ENCODE measurements at regions not wholly inside any gene's neighbourhood (a gene's known extent, or its start where the extent isn't known, plus 50 kb on each side); places are given as distances from the start of the nearest gene placed in this dataset.
"Not testable (repeated sequence)": the region's sequence is repeated elsewhere in the genome, so short reads cannot be mapped to it uniquely, and the experiment has no call there.

DNA sequence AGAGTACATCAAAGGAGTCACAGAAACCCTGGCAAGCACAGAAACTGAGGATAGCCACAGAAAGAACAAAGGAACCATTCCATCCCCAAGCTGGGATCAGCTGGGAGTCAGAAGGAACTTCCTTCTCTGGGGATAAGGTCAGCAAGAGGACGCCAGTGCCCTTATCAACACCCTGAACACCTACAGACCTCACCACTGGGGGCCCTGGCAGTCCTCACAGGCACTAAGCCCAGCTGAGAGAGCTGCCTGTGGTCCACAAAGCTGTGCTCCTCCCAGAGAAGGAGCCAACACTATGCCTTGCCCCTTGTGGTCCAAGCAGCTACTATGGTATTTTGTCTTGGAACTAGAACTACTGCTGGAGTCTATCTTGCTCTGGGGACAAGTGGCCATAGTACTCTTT is 171.1 kb upstream of the CCDC196 start:
- H3K4me3 ChIP-seq (replicated peaks in 1 of 3): no peak overlapping the region
- WGBS, 2 donors: 67 to 69% methylated on average over 1 of the region's 1 CpG
- H3K4me1 ChIP-seq: no peaks in the 10 kb centered on the region
- H3K27me3 ChIP-seq: no peaks in the 10 kb centered on the region
- no peak overlapping the region for H3K27ac ChIP-seq
- no peaks in the 10 kb centered on the region for H3K36me3 ChIP-seq
- TF ChIP-seq, protein P1, sequence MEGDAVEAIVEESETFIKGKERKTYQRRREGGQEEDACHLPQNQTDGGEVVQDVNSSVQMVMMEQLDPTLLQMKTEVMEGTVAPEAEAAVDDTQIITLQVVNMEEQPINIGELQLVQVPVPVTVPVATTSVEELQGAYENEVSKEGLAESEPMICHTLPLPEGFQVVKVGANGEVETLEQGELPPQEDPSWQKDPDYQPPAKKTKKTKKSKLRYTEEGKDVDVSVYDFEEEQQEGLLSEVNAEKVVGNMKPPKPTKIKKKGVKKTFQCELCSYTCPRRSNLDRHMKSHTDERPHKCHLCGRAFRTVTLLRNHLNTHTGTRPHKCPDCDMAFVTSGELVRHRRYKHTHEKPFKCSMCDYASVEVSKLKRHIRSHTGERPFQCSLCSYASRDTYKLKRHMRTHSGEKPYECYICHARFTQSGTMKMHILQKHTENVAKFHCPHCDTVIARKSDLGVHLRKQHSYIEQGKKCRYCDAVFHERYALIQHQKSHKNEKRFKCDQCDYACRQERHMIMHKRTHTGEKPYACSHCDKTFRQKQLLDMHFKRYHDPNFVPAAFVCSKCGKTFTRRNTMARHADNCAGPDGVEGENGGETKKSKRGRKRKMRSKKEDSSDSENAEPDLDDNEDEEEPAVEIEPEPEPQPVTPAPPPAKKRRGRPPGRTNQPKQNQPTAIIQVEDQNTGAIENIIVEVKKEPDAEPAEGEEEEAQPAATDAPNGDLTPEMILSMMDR (IDR thresholded peaks at IDR 0.05): no peak
- TF ChIP-seq POLR2A (IDR thresholded peaks at IDR 0.05): no peak
- intact Hi-C loops (cut with DNase I): no loop called here
- no peak for DNase-seq
- no peaks in the 10 kb centered on the region for H3K9me3 ChIP-seq

DNA sequence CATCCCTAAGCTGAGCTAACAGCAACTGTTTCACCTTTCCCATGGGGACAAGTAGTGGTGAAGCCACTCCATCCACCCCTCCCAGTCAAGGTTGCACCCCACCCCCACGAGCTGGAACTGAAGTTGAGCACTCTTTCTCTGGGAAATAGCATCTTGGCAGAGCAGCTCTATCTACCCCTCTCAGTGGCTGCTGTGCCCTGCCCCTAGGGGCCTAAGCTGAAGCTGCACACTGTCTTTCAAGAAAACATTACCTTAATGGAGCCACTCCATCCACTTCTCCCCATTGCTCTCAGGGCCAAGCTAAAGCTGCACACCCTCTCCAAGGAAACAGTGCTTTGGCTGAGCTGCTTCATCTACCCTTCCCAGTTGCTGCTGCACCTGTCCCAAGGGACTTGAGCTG is 170.6 kb upstream of the CCDC196 start:
- WGBS, 2 donors: 36 to 67% methylated on average over 1 of the region's 1 CpG
- intact Hi-C loops (cut with DNase I): no loop called here
- Histone ChIP-seq H3K36me3 (no peaks in the 10 kb centered on the region), H3K4me3 (replicated peaks in 1 of 3) (no peak overlapping the region), H3K9me3 (no peaks in the 10 kb centered on the region), H3K27ac (no peak overlapping the region), H3K4me1 (no peaks in the 10 kb centered on the region), H3K27me3 (no peaks in the 10 kb centered on the region)
- DNase-seq: no peak
- TF ChIP-seq, protein P1 (IDR thresholded peaks at IDR 0.05): no peak
- no peak for TF ChIP-seq POLR2A (IDR thresholded peaks at IDR 0.05)

DNA sequence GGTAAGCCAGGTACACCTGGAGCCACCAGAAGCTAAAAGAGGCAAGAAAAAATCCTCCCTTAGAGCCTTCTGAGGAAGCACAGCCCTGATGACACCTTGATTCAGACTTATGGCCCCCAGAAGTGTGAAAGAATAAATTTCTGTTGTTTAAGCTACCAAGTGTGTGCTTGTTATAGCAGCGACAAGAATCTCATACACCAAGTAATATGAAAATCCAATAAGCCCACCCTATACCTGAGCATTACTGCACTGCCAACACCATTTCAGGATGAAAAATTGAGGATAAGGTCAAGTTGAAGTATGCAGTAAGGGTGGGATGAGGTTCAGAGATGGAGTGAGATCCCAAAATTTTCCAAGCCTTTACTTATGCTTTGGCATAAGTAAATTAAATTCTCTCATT is 163.6 kb upstream of the CCDC196 start:
- intact Hi-C loops (cut with DNase I): no loop called here
- 94 to 100% methylated on average over 1 of the region's 1 CpG for WGBS, 2 donors
- no peaks in the 10 kb centered on the region for H3K4me1 ChIP-seq
- TF ChIP-seq, protein P1 (IDR thresholded peaks at IDR 0.05): no peak
- no peak for TF ChIP-seq POLR2A (IDR thresholded peaks at IDR 0.05)
- no peaks in the 10 kb centered on the region for H3K9me3 ChIP-seq
- DNase-seq: no peak
- no peaks in the 10 kb centered on the region for H3K27me3 ChIP-seq
- H3K4me3 ChIP-seq (replicated peaks in 1 of 3): no peak overlapping the region
- no peak overlapping the region for H3K27ac ChIP-seq
- no peaks in the 10 kb centered on the region for H3K36me3 ChIP-seq

DNA sequence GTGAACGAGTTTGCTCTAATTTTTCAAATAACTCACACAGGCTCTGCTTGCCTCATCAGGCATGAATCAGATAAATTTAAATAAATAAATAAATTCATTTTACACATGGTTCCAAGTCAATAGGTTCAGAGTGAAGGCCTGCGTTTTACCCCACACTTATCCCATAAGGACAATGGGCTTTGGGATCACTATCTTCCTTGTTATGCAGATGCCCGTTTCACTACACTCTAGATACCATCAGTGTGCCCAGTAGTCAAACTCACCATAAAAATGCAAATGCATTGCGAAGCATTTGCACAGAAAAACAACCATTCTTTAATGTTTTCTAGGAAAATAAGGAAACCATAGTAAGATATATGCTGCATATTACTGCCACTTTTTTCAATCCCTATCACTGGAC is 155.9 kb upstream of the CCDC196 start:
- no peak for DNase-seq
- Histone ChIP-seq H3K36me3 (no peaks in the 10 kb centered on the region), H3K27ac (no peak overlapping the region), H3K9me3 (no peaks in the 10 kb centered on the region), H3K4me3 (replicated peaks in 1 of 3) (no peak overlapping the region), H3K4me1 (no peaks in the 10 kb centered on the region), H3K27me3 (no peaks in the 10 kb centered on the region)
- TF ChIP-seq POLR2A (IDR thresholded peaks at IDR 0.05): no peak
- TF ChIP-seq, protein P1 (IDR thresholded peaks at IDR 0.05): no peak
- 74 to 76% methylated on average over 4 of the region's 4 CpGs for WGBS, 2 donors
- intact Hi-C loops (cut with DNase I): no loop called here

DNA sequence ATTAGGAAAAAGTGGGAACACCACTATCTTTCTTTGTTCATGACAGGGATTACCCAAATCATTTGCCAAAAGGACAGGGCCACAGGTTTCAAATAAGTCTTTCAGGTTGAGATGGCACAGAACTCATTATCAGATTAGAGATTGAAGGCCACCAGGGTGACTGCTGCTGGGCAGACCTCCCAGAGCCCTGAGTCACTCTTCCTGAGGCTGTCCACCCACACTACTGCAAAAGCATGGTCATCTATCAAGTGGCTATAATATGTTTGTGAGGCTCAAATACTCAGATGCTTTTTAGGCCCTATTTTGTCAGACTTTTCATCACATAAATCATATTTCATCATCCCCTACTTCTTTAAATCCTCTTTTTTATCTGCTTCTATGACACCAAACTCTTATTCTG is 155.3 kb upstream of the CCDC196 start:
- intact Hi-C loops (cut with DNase I): no loop called here
- no peaks in the 10 kb centered on the region for H3K27me3 ChIP-seq
- no peak overlapping the region for H3K27ac ChIP-seq
- no peaks in the 10 kb centered on the region for H3K9me3 ChIP-seq
- no peaks in the 10 kb centered on the region for H3K4me1 ChIP-seq
- TF ChIP-seq POLR2A (IDR thresholded peaks at IDR 0.05): no peak
- TF ChIP-seq, protein P1 (IDR thresholded peaks at IDR 0.05): no peak
- no peaks in the 10 kb centered on the region for H3K36me3 ChIP-seq
- no peak overlapping the region for H3K4me3 ChIP-seq (replicated peaks in 1 of 3)
- DNase-seq: no peak

DNA sequence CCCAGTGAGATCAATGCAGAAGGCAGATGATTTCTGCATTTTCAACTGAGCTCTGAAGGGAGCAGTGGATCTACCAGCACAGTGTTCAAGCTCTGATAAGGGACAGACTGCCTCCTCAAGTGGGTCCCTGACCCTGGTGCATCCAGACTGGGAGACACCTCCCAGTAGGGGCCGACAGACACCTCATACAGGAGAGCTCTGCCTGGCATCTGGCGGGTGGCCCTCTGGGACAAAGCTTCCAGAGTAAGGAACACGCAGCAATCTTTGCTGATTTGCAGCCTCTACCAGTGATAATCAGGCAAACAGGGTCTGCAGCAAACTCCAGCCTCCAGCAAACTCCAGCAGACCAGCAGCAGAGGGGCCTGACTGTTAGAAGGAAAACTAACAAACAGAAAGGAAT is 152.9 kb upstream of the CCDC196 start:
- intact Hi-C loops (cut with DNase I); H3K36me3 ChIP-seq; H3K9me3 ChIP-seq; DNase-seq; H3K4me1 ChIP-seq; H3K27ac ChIP-seq; H3K4me3 ChIP-seq (replicated peaks in 1 of 3); H3K27me3 ChIP-seq: not testable (repeated sequence)
- WGBS, 2 donors: 82 to 87% methylated on average over 3 of the region's 3 CpGs

Measured in thyroid gland (tissue), 4 donors.